Endodermal cell (in vitro differentiated cells): ENCODE measurements at regions not wholly inside any gene's neighbourhood (a gene's known extent, or its start where the extent isn't known, plus 50 kb on each side); places are given as distances from the start of the nearest gene placed in this dataset.

Experiments used
- DNase-seq: peaks from one replicate; pipeline ENCODE4 v3.0.0-alpha.2; 2017
- H3K27ac ChIP-seq: 2 replicates; pipeline ENCODE4 v1.5.1; 2013; ENCODE audit warnings: mild to moderate bottlenecking, low read depth, low read length, moderate library complexity
- H3K27me3 ChIP-seq: 2 replicates; pipeline ENCODE4 v1.6.1; 2013; ENCODE audit warnings: mild to moderate bottlenecking, low read length, moderate library complexity; ENCODE audit not compliant: insufficient read depth, control insufficient read depth, poor library complexity, severe bottlenecking
- H3K36me3 ChIP-seq: 2 replicates; pipeline ENCODE4 v1.7.0; 2013; ENCODE audit warnings: mild to moderate bottlenecking, low read length, moderate library complexity; ENCODE audit not compliant: control insufficient read depth, insufficient read depth
- H3K4me1 ChIP-seq: one replicate; pipeline ENCODE4 v1.7.0; 2013; ENCODE audit warnings: low read length; ENCODE audit not compliant: control insufficient read depth, insufficient read depth
- H3K4me3 ChIP-seq: 2 replicates; pipeline ENCODE4 v1.5.1; 2013; ENCODE audit warnings: mild to moderate bottlenecking, low read length, moderate library complexity
- H3K9ac ChIP-seq: 2 replicates; pipeline ENCODE4 v1.6.1; 2013; ENCODE audit warnings: mild to moderate bottlenecking, low read length, moderate library complexity; ENCODE audit not compliant: poor library complexity, severe bottlenecking; ENCODE audit errors: extremely low read depth
- H3K9me3 ChIP-seq: 2 replicates; pipeline ENCODE4 v1.6.1; 2013; ENCODE audit warnings: mild to moderate bottlenecking, low read length, moderate library complexity; ENCODE audit not compliant: control insufficient read depth
- H3K27ac Mint-ChIP-seq: 2 replicates; pipeline ENCODE4 v1.8.0; 2020; ENCODE audit warnings: mixed read lengths
- H3K27me3 Mint-ChIP-seq: 2 replicates; pipeline ENCODE4 v1.8.0; 2021; ENCODE audit warnings: mild to moderate bottlenecking, mixed read lengths; ENCODE audit not compliant: insufficient read depth
- H3K36me3 Mint-ChIP-seq: 2 replicates; pipeline ENCODE4 v1.8.0; 2020; ENCODE audit warnings: low read depth, mixed read lengths
- H3K4me1 Mint-ChIP-seq: 2 replicates; pipeline ENCODE4 v1.8.0; 2020; ENCODE audit warnings: mixed read lengths
- H3K4me3 Mint-ChIP-seq: 2 replicates; pipeline ENCODE4 v1.8.0; 2020; ENCODE audit warnings: mild to moderate bottlenecking, moderate library complexity, mixed read lengths
- H3K9me3 Mint-ChIP-seq: 2 replicates; pipeline ENCODE4 v1.8.0; 2020; ENCODE audit warnings: mild to moderate bottlenecking, mixed read lengths
- CTCF ChIP-seq: fragments of 200-600 bp; sonication (generic); conservative IDR thresholded peaks from 2 replicates; pipeline ENCODE4 v1.5.0; 2021; ENCODE audit warnings: antibody characterized with exemption, mild to moderate bottlenecking
- WGBS, 2 experiments: methylation state at CpG; one replicate each; pipeline versions ENCODE4 v1.1.5 to v1.1.7; 2013; ENCODE audit warnings: missing lambda C conversion rate in 2 of 2, mixed read lengths in 1 of 2; ENCODE audit not compliant: insufficient coverage in 1 of 2, insufficient read length in 1 of 2; 5-methylcytosine and 5-hydroxymethylcytosine counted together

- no peaks in the 10 kb centered on the region for H3K36me3 ChIP-seq
- no peak overlapping the region for H3K4me3 Mint-ChIP-seq
- H3K4me3 ChIP-seq: no peak overlapping the region
- H3K27me3 ChIP-seq: no peaks in the 10 kb centered on the region
- no peak overlapping the region for H3K9ac ChIP-seq
- no peaks in the 10 kb centered on the region for H3K9me3 ChIP-seq
- no peak for TF ChIP-seq CTCF
- H3K27ac Mint-ChIP-seq: no peak overlapping the region
- H3K9me3 Mint-ChIP-seq: no peaks in the 10 kb centered on the region
- H3K36me3 Mint-ChIP-seq: no peaks in the 10 kb centered on the region
- H3K27me3 Mint-ChIP-seq: no peaks in the 10 kb centered on the region
- no peaks in the 10 kb centered on the region for H3K4me1 ChIP-seq
- 94% methylated on average over 3 of the region's 3 CpGs; no CpG with 5 or more reads in 1 of the 2 experiments for WGBS, 2 experiments
- H3K4me1 Mint-ChIP-seq: no peaks in the 10 kb centered on the region
- no peak overlapping the region for H3K27ac ChIP-seq
- DNase-seq: no peak
Measured at GRCh38 chr6:74602206-74602605, 603.6 kb downstream of the COL12A1 start.

- H3K4me1 ChIP-seq: no peaks in the 10 kb centered on the region
- H3K9ac ChIP-seq: no peak overlapping the region
- H3K4me3 Mint-ChIP-seq: no peak overlapping the region
- H3K4me3 ChIP-seq: no peak overlapping the region
- no peaks in the 10 kb centered on the region for H3K27me3 Mint-ChIP-seq
- H3K9me3 Mint-ChIP-seq: no peaks in the 10 kb centered on the region
- no peaks in the 10 kb centered on the region for H3K4me1 Mint-ChIP-seq
- no peaks in the 10 kb centered on the region for H3K36me3 ChIP-seq
- no peaks in the 10 kb centered on the region for H3K27me3 ChIP-seq
- 89 to 92% methylated on average over 1 to 3 of the region's 3 CpGs for WGBS, 2 experiments
- no peak for TF ChIP-seq CTCF
- no peak overlapping the region for H3K27ac ChIP-seq
- H3K9me3 ChIP-seq: no peaks in the 10 kb centered on the region
- no peak overlapping the region for H3K27ac Mint-ChIP-seq
- no peaks in the 10 kb centered on the region for H3K36me3 Mint-ChIP-seq
- no peak for DNase-seq
Measured at GRCh38 chr6:74598462-74599393, 607.1 kb downstream of the COL12A1 start.

- H3K9ac ChIP-seq: no peak overlapping the region
- no peak for DNase-seq
- H3K4me3 ChIP-seq: no peak overlapping the region
- Mint-ChIP-seq H3K4me1 (no peaks in the 10 kb centered on the region), H3K27ac (no peak overlapping the region), H3K27me3 (no peaks in the 10 kb centered on the region), H3K9me3 (no peaks in the 10 kb centered on the region), H3K36me3 (no peaks in the 10 kb centered on the region), H3K4me3 (no peak overlapping the region)
- no peak overlapping the region for H3K27ac ChIP-seq
- H3K27me3 ChIP-seq: no peaks in the 10 kb centered on the region
- no CpG with 5 or more reads among the region's 1 CpG for WGBS, 2 experiments
- no peaks in the 10 kb centered on the region for H3K4me1 ChIP-seq
- H3K36me3 ChIP-seq: no peaks in the 10 kb centered on the region
- no peaks in the 10 kb centered on the region for H3K9me3 ChIP-seq
- no peak for TF ChIP-seq CTCF
Measured at GRCh38 chr6:74597840-74598239, 608.0 kb downstream of the COL12A1 start.
